Activated CD8-positive, alpha-beta memory T cell treated with anti-CD3 and anti-CD28 coated beads, Interleukin-2, amount 10 ng/mL, durations not matched to agents 7 days and 5 days (primary cell): ENCODE measurements at regions not wholly inside any gene's neighbourhood (a gene's known extent, or its start where the extent isn't known, plus 50 kb on each side); places are given as distances from the start of the nearest gene placed in this dataset.

Experiments used
- ATAC-seq: fragments of 150-1000 bp; cut with Tn5 transposase; one replicate; pipeline ENCODE4 v1.10.0; 2021; ENCODE audit warnings: moderate library complexity
- CTCF ChIA-PET: fragments of 350-600 bp; sonication (Branson Sonifier 250); formaldehyde crosslinking; loops from one replicate; lab custom pipeline; 2021; ENCODE audit warnings: antibody characterized with exemption; lab: Charles Lee
- DNase-seq: peaks from one replicate; pipeline ENCODE4 v3.0.0-alpha.2; 2020
- H3K27ac Mint-ChIP-seq: one replicate; pipeline ENCODE4 v1.8.0; 2021; ENCODE audit warnings: mild to moderate bottlenecking, mixed read lengths
- H3K27me3 Mint-ChIP-seq: one replicate; pipeline ENCODE4 v1.8.0; 2021; ENCODE audit warnings: mixed read lengths
- H3K36me3 Mint-ChIP-seq: one replicate; pipeline ENCODE4 v1.8.0; 2021; ENCODE audit warnings: mild to moderate bottlenecking, mixed read lengths
- H3K4me1 Mint-ChIP-seq: one replicate; pipeline ENCODE4 v1.8.0; 2021; ENCODE audit warnings: mixed read lengths
- H3K4me3 Mint-ChIP-seq: one replicate; pipeline ENCODE4 v1.8.0; 2021; ENCODE audit warnings: mild to moderate bottlenecking, moderate library complexity, mixed read lengths
- H3K9me3 Mint-ChIP-seq: one replicate; pipeline ENCODE4 v1.8.0; 2022; ENCODE audit warnings: low read depth, mixed read lengths

GRCh38 chr20:21981597-21982344, 276.3 kb downstream of the PAX1 start:
- Mint-ChIP-seq H3K27me3 (no peaks in the 10 kb centered on the region), H3K4me1 (no peaks in the 10 kb centered on the region), H3K36me3 (no peaks in the 10 kb centered on the region), H3K9me3 (peaks cover 12% of the 10 kb centered on the region), H3K4me3 (no peak overlapping the region), H3K27ac (no peak overlapping the region)
- DNase-seq (no peak), ATAC-seq (no peak)
- CTCF ChIA-PET = no interaction called here

GRCh38 chr20:21981179-21981578, 275.7 kb downstream of the PAX1 start:
- Mint-ChIP-seq H3K4me1 (no peaks in the 10 kb centered on the region), H3K9me3 (peaks cover 10% of the 10 kb centered on the region), H3K27ac (no peak overlapping the region), H3K4me3 (no peak overlapping the region), H3K27me3 (no peaks in the 10 kb centered on the region), H3K36me3 (no peaks in the 10 kb centered on the region)
- ATAC-seq (no peak), DNase-seq (no peak)
- CTCF ChIA-PET = no interaction called here

DNA sequence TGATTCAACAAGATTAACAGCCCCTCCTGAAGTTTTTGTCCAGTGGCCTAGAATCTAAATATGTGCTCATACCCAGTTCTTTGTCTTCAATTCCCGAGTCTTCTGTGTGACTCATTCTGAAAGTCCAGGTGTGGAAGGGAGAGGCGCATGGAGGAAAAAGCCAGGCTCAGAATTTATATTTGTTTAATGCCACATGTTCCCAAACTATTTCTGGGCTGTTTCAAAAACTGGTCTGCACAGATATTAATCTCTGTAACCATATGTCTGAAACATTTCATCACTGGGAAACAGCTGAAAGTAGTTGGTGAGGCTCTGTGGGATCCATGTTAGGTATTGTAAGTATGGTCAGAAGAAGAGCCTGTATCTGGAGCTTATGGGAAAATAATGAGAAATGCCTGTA, 266.0 kb downstream of the PAX1 start:
- no peak overlapping the region for H3K27ac Mint-ChIP-seq
- H3K4me1 Mint-ChIP-seq = no peaks in the 10 kb centered on the region
- DNase-seq (no peak), ATAC-seq (no peak)
- no peaks in the 10 kb centered on the region for H3K27me3 Mint-ChIP-seq
- CTCF ChIA-PET = no interaction called here
- no peaks in the 10 kb centered on the region for H3K36me3 Mint-ChIP-seq
- no peak overlapping the region for H3K4me3 Mint-ChIP-seq
- peaks cover 9% of the 10 kb centered on the region for H3K9me3 Mint-ChIP-seq

DNA sequence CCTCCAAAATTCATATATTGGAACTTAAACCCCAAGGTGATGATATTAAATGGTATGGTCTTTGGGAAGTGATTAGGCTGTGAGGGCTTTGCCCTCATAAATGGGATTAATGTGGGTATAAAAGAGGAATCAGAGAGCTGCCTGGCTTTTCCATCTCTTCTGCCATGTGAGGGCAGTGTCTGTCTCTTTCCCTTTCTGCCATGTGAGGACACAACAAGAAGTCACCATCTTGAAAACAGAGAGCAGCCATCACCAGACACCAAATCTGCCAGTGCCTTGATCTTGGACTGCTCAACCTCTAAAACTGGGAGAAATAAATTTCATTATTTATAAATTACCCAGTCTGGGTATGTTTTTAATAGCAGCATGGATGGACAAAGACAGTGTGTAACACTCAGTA, 263.0 kb downstream of the PAX1 start:
- H3K4me3 Mint-ChIP-seq = no peak overlapping the region
- CTCF ChIA-PET = no interaction called here
- H3K4me1 Mint-ChIP-seq = no peaks in the 10 kb centered on the region
- no peak for ATAC-seq
- H3K36me3 Mint-ChIP-seq = no peaks in the 10 kb centered on the region
- DNase-seq = no peak
- peaks cover 8% of the 10 kb centered on the region for H3K9me3 Mint-ChIP-seq
- H3K27ac Mint-ChIP-seq = no peak overlapping the region
- no peaks in the 10 kb centered on the region for H3K27me3 Mint-ChIP-seq

GRCh38 chr20:21967481-21967880, 262.0 kb downstream of the PAX1 start:
- Mint-ChIP-seq H3K36me3 (no peaks in the 10 kb centered on the region), H3K4me3 (no peak overlapping the region), H3K9me3 (peaks cover 8% of the 10 kb centered on the region), H3K27ac (no peak overlapping the region), H3K4me1 (no peaks in the 10 kb centered on the region), H3K27me3 (no peaks in the 10 kb centered on the region)
- CTCF ChIA-PET = no interaction called here
- DNase-seq (no peak), ATAC-seq (no peak)

- no peaks in the 10 kb centered on the region for H3K27me3 Mint-ChIP-seq
- no peak overlapping the region for H3K27ac Mint-ChIP-seq
- no peak overlapping the region for H3K4me3 Mint-ChIP-seq
- H3K9me3 Mint-ChIP-seq = peaks cover 14% of the 10 kb centered on the region
- H3K4me1 Mint-ChIP-seq = no peaks in the 10 kb centered on the region
- DNase-seq (no peak), ATAC-seq (no peak)
- CTCF ChIA-PET = no interaction called here
- H3K36me3 Mint-ChIP-seq = no peaks in the 10 kb centered on the region
Observed at GRCh38 chr20:21956591-21956990, 251.1 kb downstream of the PAX1 start.

- CTCF ChIA-PET = no interaction called here
- Mint-ChIP-seq H3K36me3 (no peaks in the 10 kb centered on the region), H3K27ac (no peak overlapping the region), H3K27me3 (no peaks in the 10 kb centered on the region), H3K9me3 (peaks cover 5% of the 10 kb centered on the region), H3K4me1 (no peaks in the 10 kb centered on the region), H3K4me3 (no peak overlapping the region)
- DNase-seq (no peak), ATAC-seq (no peak)
Observed at GRCh38 chr20:21947406-21947805, 241.9 kb downstream of the PAX1 start.

DNA sequence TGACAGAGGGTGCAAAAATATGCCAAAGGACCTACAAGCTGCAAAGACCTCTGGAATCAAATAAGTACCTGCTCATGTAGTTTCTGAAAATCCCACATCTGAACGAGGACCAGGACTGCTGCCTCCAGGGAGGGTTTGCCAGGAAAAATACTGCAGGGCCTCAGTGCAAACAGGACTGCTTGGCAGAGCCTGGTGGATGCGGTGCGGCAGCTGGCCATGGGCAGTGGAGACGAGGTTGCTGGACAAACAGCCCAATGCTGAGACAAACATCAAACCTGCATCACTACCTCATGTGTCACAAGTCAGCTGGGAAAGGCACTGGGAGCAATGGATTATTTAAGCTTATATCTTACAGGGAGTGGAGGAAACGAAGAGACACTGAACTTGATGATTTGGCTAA, 238.8 kb downstream of the PAX1 start:
- Mint-ChIP-seq H3K27me3 (no peaks in the 10 kb centered on the region), H3K36me3 (no peaks in the 10 kb centered on the region), H3K27ac (no peak overlapping the region), H3K4me1 (no peaks in the 10 kb centered on the region), H3K9me3 (peaks cover 9% of the 10 kb centered on the region), H3K4me3 (no peak overlapping the region)
- ATAC-seq (no peak), DNase-seq (no peak)
- CTCF ChIA-PET = no interaction called here

DNA sequence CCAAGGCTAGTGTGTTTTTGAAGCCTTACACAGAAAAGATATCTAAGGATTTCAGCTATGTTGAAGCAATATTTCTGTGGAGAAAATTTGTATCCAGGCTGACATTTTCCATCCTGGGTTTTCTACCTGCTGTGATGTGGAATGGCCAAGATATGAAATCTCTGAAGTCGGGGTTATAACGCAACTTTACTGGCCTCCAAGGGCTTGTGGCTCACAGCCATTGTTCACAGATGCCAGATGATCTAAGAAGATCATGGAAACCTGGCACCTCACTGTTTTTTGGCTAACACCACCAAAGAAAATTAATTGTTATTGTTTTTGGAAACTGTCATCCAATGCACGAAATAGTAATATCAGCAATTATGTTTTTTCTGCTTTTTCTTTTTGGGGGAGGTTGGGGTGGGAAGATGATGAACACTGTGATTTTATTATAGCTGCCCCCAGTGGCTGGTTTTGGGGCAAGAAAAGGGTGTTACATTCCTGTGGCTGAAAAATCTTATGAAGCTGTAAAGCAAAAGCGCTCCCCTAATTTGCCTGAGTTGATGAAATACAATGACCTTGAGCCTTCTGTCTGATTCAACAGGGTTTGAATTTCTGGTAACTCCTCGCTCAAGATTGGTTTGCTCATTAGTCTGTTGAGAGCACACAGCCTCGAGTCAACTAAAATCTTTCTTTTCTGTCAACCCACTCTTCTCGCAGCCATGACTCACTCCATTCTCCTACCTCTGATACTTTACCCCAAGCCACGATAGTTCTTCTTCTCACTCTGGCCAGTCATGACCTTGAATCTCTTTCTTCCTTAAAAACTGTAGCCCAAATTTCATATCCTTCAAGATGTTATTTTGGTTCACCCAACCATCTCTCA, 236.7 kb downstream of the PAX1 start:
- Mint-ChIP-seq H3K36me3 (no peaks in the 10 kb centered on the region), H3K4me3 (no peak overlapping the region), H3K27me3 (no peaks in the 10 kb centered on the region), H3K9me3 (peaks cover 7% of the 10 kb centered on the region), H3K27ac (no peak overlapping the region), H3K4me1 (no peaks in the 10 kb centered on the region)
- DNase-seq (no peak), ATAC-seq (no peak)
- CTCF ChIA-PET = no interaction called here

DNA sequence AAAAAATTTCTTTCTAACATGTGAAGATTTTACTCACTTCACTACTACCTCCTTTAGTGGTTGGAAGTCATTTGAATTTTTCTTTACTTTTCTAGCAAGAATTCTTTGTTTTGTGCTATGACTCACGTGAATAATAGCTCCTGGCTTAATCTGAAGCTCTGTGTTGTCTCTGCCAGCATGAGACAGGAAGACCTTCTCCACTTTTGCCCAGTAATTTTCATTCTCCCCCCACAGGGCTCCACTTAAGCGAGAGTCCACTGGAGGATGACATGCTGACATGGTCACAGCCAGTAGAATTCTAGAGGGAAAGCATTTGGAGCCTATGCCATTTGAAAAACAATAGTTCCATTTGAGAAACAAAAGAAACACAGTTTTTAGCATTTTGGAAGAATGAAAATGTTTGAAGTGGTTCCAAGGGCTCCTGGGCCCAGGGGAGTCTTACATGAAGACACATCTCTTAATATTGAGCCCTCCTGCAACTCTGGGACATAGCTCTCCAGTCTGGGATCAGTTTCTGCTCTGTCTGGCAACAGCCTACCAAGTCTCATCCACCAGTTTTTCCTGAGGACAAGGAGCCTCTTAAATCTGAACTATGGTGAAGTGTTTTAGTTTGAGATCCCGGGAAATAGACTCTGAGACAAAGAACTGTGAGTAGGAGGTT, 231.4 kb downstream of the PAX1 start:
- Mint-ChIP-seq H3K9me3 (peaks cover 2% of the 10 kb centered on the region), H3K27ac (no peak overlapping the region), H3K36me3 (no peaks in the 10 kb centered on the region), H3K27me3 (no peaks in the 10 kb centered on the region), H3K4me1 (no peaks in the 10 kb centered on the region), H3K4me3 (no peak overlapping the region)
- ATAC-seq = no peak
- no peak for DNase-seq
- CTCF ChIA-PET = no interaction called here

GRCh38 chr20:21936261-21936660, 230.8 kb downstream of the PAX1 start:
- Mint-ChIP-seq H3K36me3 (no peaks in the 10 kb centered on the region), H3K4me1 (no peaks in the 10 kb centered on the region), H3K27me3 (no peaks in the 10 kb centered on the region), H3K9me3 (no peaks in the 10 kb centered on the region), H3K27ac (no peak overlapping the region), H3K4me3 (no peak overlapping the region)
- no peak for ATAC-seq
- CTCF ChIA-PET = no interaction called here
- DNase-seq = no peak

- CTCF ChIA-PET = no interaction called here
- no peaks in the 10 kb centered on the region for H3K9me3 Mint-ChIP-seq
- H3K36me3 Mint-ChIP-seq = no peaks in the 10 kb centered on the region
- no peak overlapping the region for H3K27ac Mint-ChIP-seq
- ATAC-seq (no peak), DNase-seq (no peak)
- H3K27me3 Mint-ChIP-seq = no peaks in the 10 kb centered on the region
- no peak overlapping the region for H3K4me3 Mint-ChIP-seq
- H3K4me1 Mint-ChIP-seq = no peaks in the 10 kb centered on the region
Observed at GRCh38 chr20:21933526-21933925, 228.1 kb downstream of the PAX1 start.

DNA sequence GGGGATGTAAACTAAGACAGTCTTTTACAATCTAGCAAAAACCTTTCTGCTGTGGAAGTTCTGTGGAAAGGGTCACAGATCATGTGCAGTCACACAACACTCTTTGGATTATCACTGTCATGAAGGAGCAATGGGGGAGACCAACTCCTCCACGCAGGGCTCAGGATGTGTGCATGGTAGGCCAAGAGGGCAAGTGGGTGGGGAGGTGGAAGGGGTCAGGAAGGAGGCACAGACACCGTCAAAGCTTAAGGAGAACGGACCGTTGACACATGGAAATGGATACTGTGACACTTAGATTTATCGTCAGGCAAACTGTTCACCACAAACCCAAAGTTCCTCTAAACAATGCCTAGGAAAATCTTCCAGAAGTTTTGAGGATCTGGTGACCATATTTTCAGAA, 215.8 kb downstream of the PAX1 start:
- Mint-ChIP-seq H3K27me3 (no peaks in the 10 kb centered on the region), H3K27ac (no peak overlapping the region), H3K4me3 (no peak overlapping the region), H3K9me3 (peaks cover 14% of the 10 kb centered on the region), H3K36me3 (no peaks in the 10 kb centered on the region), H3K4me1 (no peaks in the 10 kb centered on the region)
- no peak for ATAC-seq
- DNase-seq = no peak
- CTCF ChIA-PET = no interaction called here

DNA sequence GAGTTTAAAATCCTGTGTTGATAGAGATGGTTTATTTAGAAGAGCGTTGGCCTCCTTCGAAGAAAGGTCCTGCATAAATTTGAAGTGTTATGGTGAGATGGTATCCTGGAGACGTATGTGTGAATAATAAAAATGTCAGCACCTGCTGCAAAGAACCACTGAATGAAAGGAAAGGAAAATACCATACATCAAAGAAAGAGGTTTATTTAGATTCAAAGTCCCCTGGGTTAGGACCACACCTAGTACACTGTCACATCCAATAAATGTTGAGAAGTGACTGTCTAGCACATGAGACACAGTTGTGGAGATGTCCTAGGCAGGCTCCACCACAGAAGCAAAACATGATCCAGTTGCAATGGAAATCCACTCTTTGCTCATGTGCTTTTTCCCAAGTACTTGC, 214.7 kb downstream of the PAX1 start:
- no peaks in the 10 kb centered on the region for H3K4me1 Mint-ChIP-seq
- DNase-seq = no peak
- no peaks in the 10 kb centered on the region for H3K27me3 Mint-ChIP-seq
- H3K27ac Mint-ChIP-seq = no peak overlapping the region
- CTCF ChIA-PET = no interaction called here
- peaks cover 14% of the 10 kb centered on the region for H3K9me3 Mint-ChIP-seq
- H3K4me3 Mint-ChIP-seq = no peak overlapping the region
- no peak for ATAC-seq
- H3K36me3 Mint-ChIP-seq = no peaks in the 10 kb centered on the region
